ENCODE measurements at regions not wholly inside any gene's neighbourhood (a gene's known extent, or its start where the extent isn't known, plus 50 kb on each side); places are given as distances from the start of the nearest gene placed in this dataset.
A peak's percentile ranks its signal among the peaks of the same experiment; 100 is the strongest.

GRCh38 chr6:140833408-140833807 lies 1299.3 kb upstream of the GJE1 start:
- H3K4me3 Mint-ChIP-seq (ENCODE audit: unreplicated experiment) = no peak overlapping the region
- TF ChIP-seq CTCF (IDR thresholded peaks at IDR 0.05) = no peak
- H3K27ac Mint-ChIP-seq (ENCODE audit: unreplicated experiment) = peak overlapping the region; percentile 20
- H3K9me3 Mint-ChIP-seq (ENCODE audit: unreplicated experiment) = no peaks in the 10 kb centered on the region
- no peaks in the 10 kb centered on the region for H3K36me3 Mint-ChIP-seq (ENCODE audit: unreplicated experiment)
- DNase-seq (ENCODE audit: extremely low spot score, unreplicated experiment) = no peak
- H3K27me3 Mint-ChIP-seq (ENCODE audit: unreplicated experiment) = no peaks in the 10 kb centered on the region
- peaks cover 16% of the 10 kb centered on the region for H3K4me1 Mint-ChIP-seq (ENCODE audit: unreplicated experiment)

GRCh38 chr6:140830666-140831065 lies 1302.1 kb upstream of the GJE1 start:
- no peak for TF ChIP-seq CTCF (IDR thresholded peaks at IDR 0.05)

DNA sequence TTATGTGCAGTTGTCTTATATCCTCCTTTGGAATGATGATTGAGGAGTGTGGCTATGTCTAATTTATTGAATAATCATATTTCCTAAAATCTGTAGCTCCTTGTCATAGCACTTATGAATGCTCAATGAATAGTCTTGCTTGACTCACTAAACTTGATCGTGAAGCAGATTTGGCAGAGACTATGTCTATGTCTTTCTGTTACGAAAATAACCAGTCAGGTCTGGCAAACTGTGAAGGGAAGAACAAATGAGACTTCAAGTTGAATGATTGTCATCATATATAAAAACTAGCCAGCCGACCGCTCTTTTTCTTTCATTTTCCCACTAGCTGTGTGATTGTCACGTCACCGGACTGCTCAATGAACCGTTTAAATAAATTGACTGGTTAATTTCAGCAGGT lies 1303.9 kb upstream of the GJE1 start:
- Mint-ChIP-seq H3K27ac (ENCODE audit: unreplicated experiment) (no peak overlapping the region), H3K9me3 (ENCODE audit: unreplicated experiment) (no peaks in the 10 kb centered on the region), H3K4me3 (ENCODE audit: unreplicated experiment) (no peak overlapping the region), H3K4me1 (ENCODE audit: unreplicated experiment) (peaks cover 31% of the 10 kb centered on the region), H3K27me3 (ENCODE audit: unreplicated experiment) (no peaks in the 10 kb centered on the region), H3K36me3 (ENCODE audit: unreplicated experiment) (no peaks in the 10 kb centered on the region)
- TF ChIP-seq CTCF (IDR thresholded peaks at IDR 0.05) = no peak
- no peak for DNase-seq (ENCODE audit: extremely low spot score, unreplicated experiment)

More at GRCh38 chr6:140830666-140831065, 1302.1 kb upstream of the GJE1 start:
- Mint-ChIP-seq H3K9me3 (ENCODE audit: unreplicated experiment) (no peaks in the 10 kb centered on the region), H3K36me3 (ENCODE audit: unreplicated experiment) (no peaks in the 10 kb centered on the region), H3K4me1 (ENCODE audit: unreplicated experiment) (peaks cover 16% of the 10 kb centered on the region), H3K4me3 (ENCODE audit: unreplicated experiment) (no peak overlapping the region), H3K27ac (ENCODE audit: unreplicated experiment) (no peak overlapping the region), H3K27me3 (ENCODE audit: unreplicated experiment) (no peaks in the 10 kb centered on the region)
- DNase-seq (ENCODE audit: extremely low spot score, unreplicated experiment) = no peak

DNA sequence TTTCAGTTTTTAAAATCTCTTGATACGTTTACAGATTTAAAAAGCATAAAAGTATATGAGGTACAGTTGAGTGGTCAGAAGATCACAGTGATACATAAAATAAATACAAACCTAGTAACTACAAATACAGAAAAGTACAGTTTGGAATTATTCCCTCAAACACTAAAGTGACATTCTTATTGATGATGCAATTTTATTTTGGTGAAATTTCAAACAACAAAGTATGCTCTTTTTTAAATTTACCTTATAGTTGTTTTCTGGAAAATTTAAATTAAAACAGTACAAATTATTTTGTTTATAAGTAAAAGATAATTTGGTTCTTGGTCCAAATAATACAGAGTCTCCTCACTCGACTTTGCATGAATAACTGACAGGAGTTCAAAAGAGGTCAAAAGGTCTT lies 1305.1 kb upstream of the GJE1 start:
- Mint-ChIP-seq H3K9me3 (ENCODE audit: unreplicated experiment) (no peaks in the 10 kb centered on the region), H3K27me3 (ENCODE audit: unreplicated experiment) (no peaks in the 10 kb centered on the region), H3K36me3 (ENCODE audit: unreplicated experiment) (no peaks in the 10 kb centered on the region), H3K27ac (ENCODE audit: unreplicated experiment) (no peak overlapping the region), H3K4me3 (ENCODE audit: unreplicated experiment) (no peak overlapping the region), H3K4me1 (ENCODE audit: unreplicated experiment) (peaks cover 25% of the 10 kb centered on the region)
- DNase-seq (ENCODE audit: extremely low spot score, unreplicated experiment) = no peak
- no peak for TF ChIP-seq CTCF (IDR thresholded peaks at IDR 0.05)

DNA sequence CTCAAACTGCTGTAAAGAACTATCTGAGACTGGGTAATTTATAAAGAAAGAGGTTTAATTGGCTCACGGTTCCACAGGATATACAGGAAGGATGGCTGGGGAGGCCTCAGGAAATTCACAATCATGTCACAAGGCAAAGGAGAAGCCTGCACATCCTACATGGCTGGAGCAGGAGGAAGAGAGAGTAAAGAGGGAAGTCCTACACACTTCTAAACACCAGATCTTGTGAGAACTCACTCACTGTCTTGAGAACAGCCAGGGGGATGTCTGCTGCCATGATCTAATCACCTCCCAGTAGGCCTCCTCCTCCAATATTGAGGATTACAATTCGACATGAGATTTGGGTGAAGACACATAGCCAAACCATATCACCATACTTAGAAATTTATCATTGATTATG lies 1307.0 kb upstream of the GJE1 start:
- H3K9me3 Mint-ChIP-seq (ENCODE audit: unreplicated experiment) = no peaks in the 10 kb centered on the region
- no peaks in the 10 kb centered on the region for H3K27me3 Mint-ChIP-seq (ENCODE audit: unreplicated experiment)

More for the DNA sequence above, 1307.0 kb upstream of the GJE1 start:
- H3K36me3 Mint-ChIP-seq (ENCODE audit: unreplicated experiment) = no peaks in the 10 kb centered on the region
- TF ChIP-seq CTCF (IDR thresholded peaks at IDR 0.05) = no peak
- H3K4me1 Mint-ChIP-seq (ENCODE audit: unreplicated experiment) = peaks cover 22% of the 10 kb centered on the region
- H3K27ac Mint-ChIP-seq (ENCODE audit: unreplicated experiment) = peak overlapping the region; percentile 25
- DNase-seq (ENCODE audit: extremely low spot score, unreplicated experiment) = no peak
- no peak overlapping the region for H3K4me3 Mint-ChIP-seq (ENCODE audit: unreplicated experiment)

Measured in osteocyte (in vitro differentiated cells).